Glutamatergic neuron (in vitro differentiated cells): ENCODE measurements at regions not wholly inside any gene's neighbourhood (a gene's known extent, or its start where the extent isn't known, plus 50 kb on each side); places are given as distances from the start of the nearest gene placed in this dataset.

Source experiments
- DNase-seq: peaks from one replicate; pipeline ENCODE4 v3.0.0; 2022
- H3K27ac Mint-ChIP-seq: one replicate; pipeline ENCODE4 v1.8.0; 2020; ENCODE audit warnings: mild to moderate bottlenecking, mixed read lengths, inconsistent platforms; ENCODE audit not compliant: unreplicated experiment
- H3K27me3 Mint-ChIP-seq: one replicate; pipeline ENCODE4 v1.8.0; 2020; ENCODE audit warnings: mild to moderate bottlenecking, moderate library complexity, mixed read lengths, inconsistent platforms; ENCODE audit not compliant: unreplicated experiment
- H3K36me3 Mint-ChIP-seq: one replicate; pipeline ENCODE4 v1.8.0; 2020; ENCODE audit warnings: mild to moderate bottlenecking, mixed read lengths, inconsistent platforms; ENCODE audit not compliant: unreplicated experiment
- H3K4me1 Mint-ChIP-seq: one replicate; pipeline ENCODE4 v1.8.0; 2020; ENCODE audit warnings: mild to moderate bottlenecking, low read depth, mixed read lengths, inconsistent platforms; ENCODE audit not compliant: unreplicated experiment
- H3K4me3 Mint-ChIP-seq: one replicate; pipeline ENCODE4 v1.8.0; 2020; ENCODE audit warnings: mild to moderate bottlenecking, mixed read lengths, inconsistent platforms; ENCODE audit not compliant: unreplicated experiment
- H3K9me3 Mint-ChIP-seq: one replicate; pipeline ENCODE4 v1.8.0; 2020; ENCODE audit warnings: mild to moderate bottlenecking, moderate library complexity, mixed read lengths, inconsistent platforms; ENCODE audit not compliant: unreplicated experiment
- CTCF ChIP-seq: fragments of 200-600 bp; sonication (generic); IDR thresholded peaks from one replicate; pipeline ENCODE4 v1.5.0; 2021; ENCODE audit not compliant: partially characterized antibody, unreplicated experiment

GRCh38 chr6:78400076-78400475 lies 467.3 kb upstream of the IRAK1BP1 start:
- no peak for DNase-seq
- Mint-ChIP-seq H3K4me1 (no peaks in the 10 kb centered on the region), H3K9me3 (no peaks in the 10 kb centered on the region), H3K27ac (no peak overlapping the region), H3K36me3 (no peaks in the 10 kb centered on the region), H3K4me3 (no peak overlapping the region), H3K27me3 (peaks cover 2% of the 10 kb centered on the region)
- no peak for TF ChIP-seq CTCF

- no peaks in the 10 kb centered on the region for H3K4me1 Mint-ChIP-seq
- peaks cover 2% of the 10 kb centered on the region for H3K27me3 Mint-ChIP-seq
- H3K4me3 Mint-ChIP-seq: no peak overlapping the region
- no peaks in the 10 kb centered on the region for H3K9me3 Mint-ChIP-seq
- H3K36me3 Mint-ChIP-seq: no peaks in the 10 kb centered on the region
- no peak for TF ChIP-seq CTCF
- no peak for DNase-seq
- H3K27ac Mint-ChIP-seq: no peak overlapping the region
Observed at GRCh38 chr6:78427386-78427785, 440.0 kb upstream of the IRAK1BP1 start.

GRCh38 chr6:78430521-78430920 lies 436.8 kb upstream of the IRAK1BP1 start:
- no peak overlapping the region for H3K27ac Mint-ChIP-seq
- no peak overlapping the region for H3K4me3 Mint-ChIP-seq
- H3K27me3 Mint-ChIP-seq: peaks cover 2% of the 10 kb centered on the region
- no peak for DNase-seq
- no peak for TF ChIP-seq CTCF
- no peaks in the 10 kb centered on the region for H3K4me1 Mint-ChIP-seq
- H3K9me3 Mint-ChIP-seq: no peaks in the 10 kb centered on the region
- H3K36me3 Mint-ChIP-seq: no peaks in the 10 kb centered on the region

DNA sequence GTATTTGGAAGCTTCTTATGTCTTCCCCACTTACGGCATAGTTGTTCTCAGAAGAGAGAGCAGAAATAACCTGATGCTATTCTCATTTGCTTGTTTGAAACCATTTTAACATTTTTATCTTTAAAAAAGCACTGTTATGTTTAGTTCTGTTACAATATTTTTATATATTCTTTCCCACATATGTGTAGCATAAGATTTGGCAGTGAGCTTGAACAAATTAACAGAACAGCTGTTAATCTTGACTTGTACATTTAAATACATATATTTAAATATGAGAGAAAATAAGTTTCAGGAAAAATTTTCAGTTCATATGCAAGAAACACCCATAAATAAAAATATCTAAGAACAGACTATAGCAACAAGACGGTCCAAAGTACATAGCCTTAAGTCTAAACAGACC lies 431.7 kb upstream of the IRAK1BP1 start:
- Mint-ChIP-seq H3K27ac (no peak overlapping the region), H3K27me3 (no peaks in the 10 kb centered on the region), H3K9me3 (no peaks in the 10 kb centered on the region), H3K4me1 (no peaks in the 10 kb centered on the region), H3K36me3 (no peaks in the 10 kb centered on the region), H3K4me3 (no peak overlapping the region)
- no peak for DNase-seq
- TF ChIP-seq CTCF: no peak

- H3K4me1 Mint-ChIP-seq: no peaks in the 10 kb centered on the region
- H3K9me3 Mint-ChIP-seq: no peaks in the 10 kb centered on the region
- no peaks in the 10 kb centered on the region for H3K36me3 Mint-ChIP-seq
- no peak overlapping the region for H3K27ac Mint-ChIP-seq
- DNase-seq: no peak
- TF ChIP-seq CTCF: peak; percentile 8
- no peak overlapping the region for H3K4me3 Mint-ChIP-seq
- no peaks in the 10 kb centered on the region for H3K27me3 Mint-ChIP-seq
Observed at GRCh38 chr6:78436335-78436734, 431.0 kb upstream of the IRAK1BP1 start.
